Fibroblast of mammary gland (primary cell): ENCODE measurements at regions not wholly inside any gene's neighbourhood (a gene's known extent, or its start where the extent isn't known, plus 50 kb on each side); places are given as distances from the start of the nearest gene placed in this dataset.
A peak's percentile ranks its signal among the peaks of the same experiment; 100 is the strongest.

ENCODE experiments used
- DNase-seq: peaks from one replicate; pipeline ENCODE4 v3.0.0-alpha.2; 2010; ENCODE audit warnings: low read depth
- H3K4me3 ChIP-seq: 2 replicates; pipeline ENCODE4 v1.5.1; 2011; ENCODE audit warnings: low read depth, mild to moderate bottlenecking, low read length, moderate library complexity; ENCODE audit not compliant: control insufficient read depth
- TF ChIP-seq, protein P1 (sequence below): conservative IDR thresholded peaks from 2 replicates; pipeline ENCODE4 v1.5.1; 2011; ENCODE audit warnings: low read depth, low read length, inconsistent platforms; ENCODE audit not compliant: control insufficient read depth, insufficient read depth

DNA sequence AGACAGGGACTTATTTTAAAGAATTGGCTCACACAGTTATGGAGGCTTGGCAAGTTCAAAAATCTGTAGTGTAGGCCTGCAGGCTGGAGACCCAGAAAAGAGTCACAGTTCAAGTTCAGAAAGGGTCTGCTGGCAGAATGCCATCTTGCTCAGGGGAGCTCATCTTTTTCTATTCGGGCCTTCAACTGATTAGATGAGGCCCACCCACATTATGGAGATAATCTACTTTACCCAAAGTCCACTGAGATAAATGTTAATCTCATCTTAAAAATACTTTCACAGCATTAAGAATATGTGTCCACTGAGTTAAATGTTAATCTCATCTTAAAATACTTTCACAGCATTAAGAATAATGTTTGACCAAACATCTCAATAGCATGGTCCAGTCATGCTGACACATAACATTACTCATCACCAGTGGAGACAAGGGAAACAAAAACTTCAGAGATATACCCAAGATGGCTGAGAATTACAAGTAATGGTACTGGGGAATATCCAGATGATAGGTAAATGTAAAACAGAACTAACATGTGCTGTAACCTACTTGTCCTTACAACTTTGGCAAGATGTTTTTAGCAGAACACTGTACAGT, 74.3 kb upstream of the STAC start:
- DNase-seq, result peak; percentile 63
- TF ChIP-seq, protein P1, sequence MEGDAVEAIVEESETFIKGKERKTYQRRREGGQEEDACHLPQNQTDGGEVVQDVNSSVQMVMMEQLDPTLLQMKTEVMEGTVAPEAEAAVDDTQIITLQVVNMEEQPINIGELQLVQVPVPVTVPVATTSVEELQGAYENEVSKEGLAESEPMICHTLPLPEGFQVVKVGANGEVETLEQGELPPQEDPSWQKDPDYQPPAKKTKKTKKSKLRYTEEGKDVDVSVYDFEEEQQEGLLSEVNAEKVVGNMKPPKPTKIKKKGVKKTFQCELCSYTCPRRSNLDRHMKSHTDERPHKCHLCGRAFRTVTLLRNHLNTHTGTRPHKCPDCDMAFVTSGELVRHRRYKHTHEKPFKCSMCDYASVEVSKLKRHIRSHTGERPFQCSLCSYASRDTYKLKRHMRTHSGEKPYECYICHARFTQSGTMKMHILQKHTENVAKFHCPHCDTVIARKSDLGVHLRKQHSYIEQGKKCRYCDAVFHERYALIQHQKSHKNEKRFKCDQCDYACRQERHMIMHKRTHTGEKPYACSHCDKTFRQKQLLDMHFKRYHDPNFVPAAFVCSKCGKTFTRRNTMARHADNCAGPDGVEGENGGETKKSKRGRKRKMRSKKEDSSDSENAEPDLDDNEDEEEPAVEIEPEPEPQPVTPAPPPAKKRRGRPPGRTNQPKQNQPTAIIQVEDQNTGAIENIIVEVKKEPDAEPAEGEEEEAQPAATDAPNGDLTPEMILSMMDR, result no peak
- no peak overlapping the region for H3K4me3 ChIP-seq

DNA sequence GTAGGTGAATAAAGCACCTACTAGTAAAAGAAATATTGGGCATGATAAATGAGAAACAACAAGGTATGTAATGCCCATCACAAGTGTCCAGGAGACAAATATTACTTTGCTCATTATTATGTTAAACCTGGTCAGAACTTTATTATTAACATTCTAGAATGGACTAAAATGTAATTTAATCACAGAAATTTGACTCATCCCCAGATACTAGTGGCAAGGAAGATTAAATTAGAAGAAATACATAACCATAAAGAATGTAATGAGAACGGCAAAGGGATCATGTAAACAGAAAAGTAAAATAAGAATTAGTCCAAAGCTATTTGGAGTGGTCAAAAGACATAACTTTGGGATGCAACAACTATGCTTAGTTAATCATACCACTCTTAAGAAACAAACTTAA, 71.2 kb upstream of the STAC start:
- H3K4me3 ChIP-seq, result no peak overlapping the region
- TF ChIP-seq, protein P1, result no peak
- no peak for DNase-seq

DNA sequence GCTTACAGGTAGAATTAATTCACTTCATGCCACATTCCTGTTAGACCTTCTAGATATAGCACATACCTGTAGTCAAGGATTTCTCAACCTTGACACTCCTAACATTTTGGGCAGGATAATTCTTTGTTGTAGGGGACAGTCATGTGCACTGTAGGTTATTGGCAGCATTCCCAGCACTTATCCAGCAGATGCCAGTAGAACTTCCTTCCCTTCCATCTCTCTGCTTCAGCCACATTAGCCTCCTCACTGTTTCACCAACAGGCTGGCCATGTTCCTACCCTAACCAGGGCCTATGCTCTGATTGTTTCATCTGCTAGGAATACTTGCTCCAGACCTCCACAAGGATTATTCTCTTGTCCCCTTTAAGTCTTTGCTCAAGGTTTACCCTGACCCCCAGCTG, 68.0 kb upstream of the STAC start:
- TF ChIP-seq, protein P1, result no peak
- no peak overlapping the region for H3K4me3 ChIP-seq
- peak; percentile 4 for DNase-seq

- no peak for DNase-seq
- H3K4me3 ChIP-seq, result no peak overlapping the region
- TF ChIP-seq, protein P1, result no peak
These were observed 62.4 kb upstream of the STAC start for GRCh38 chr3:36317915-36318314.

GRCh38 chr3:36318621-36319200, 61.6 kb upstream of the STAC start:
- DNase-seq, result no peak
- no peak overlapping the region for H3K4me3 ChIP-seq
- TF ChIP-seq, protein P1, result no peak

GRCh38 chr3:36319680-36320079, 60.6 kb upstream of the STAC start:
- DNase-seq, result no peak
- no peak overlapping the region for H3K4me3 ChIP-seq
- TF ChIP-seq, protein P1, result no peak
